Smooth muscle cell (in vitro differentiated cells): ENCODE measurements at regions not wholly inside any gene's neighbourhood (a gene's known extent, or its start where the extent isn't known, plus 50 kb on each side); places are given as distances from the start of the nearest gene placed in this dataset.

Experiments
- DNase-seq: peaks from one replicate; lab custom pipeline; 2025; ENCODE audit not compliant: unreplicated experiment; lab: John Stamatoyannopoulos, UW
- H2AFZ ChIP-seq: fragments of 200-600 bp; sonication (generic); 2 replicates; pipeline ENCODE4 v1.6.0; 2016; ENCODE audit warnings: antibody characterized with exemption, low read depth, mild to moderate bottlenecking
- H3F3A ChIP-seq: fragments of 200-600 bp; sonication (generic); 2 replicates; pipeline ENCODE4 v1.6.0; 2017; ENCODE audit warnings: antibody characterized with exemption, low read depth
- H3K27ac ChIP-seq: fragments of 200-600 bp; sonication (generic); 2 replicates; pipeline ENCODE4 v1.5.1; 2016; ENCODE audit warnings: low read depth, mild to moderate bottlenecking
- H3K27me3 ChIP-seq: fragments of 200-600 bp; sonication (generic); 2 replicates; pipeline ENCODE4 v1.6.1; 2016; ENCODE audit warnings: low read depth, mild to moderate bottlenecking
- H3K36me3 ChIP-seq: fragments of 200-600 bp; sonication (generic); 2 replicates; pipeline ENCODE4 v1.5.1; 2016; ENCODE audit warnings: low read depth
- H3K4me1 ChIP-seq: fragments of 200-600 bp; sonication (generic); 2 replicates; pipeline ENCODE4 v1.5.1; 2016; ENCODE audit warnings: low read depth
- H3K4me2 ChIP-seq: fragments of 200-600 bp; sonication (generic); 2 replicates; pipeline ENCODE4 v1.6.0; 2016; ENCODE audit warnings: mild to moderate bottlenecking
- H3K4me3 ChIP-seq: fragments of 200-600 bp; sonication (generic); 2 replicates; pipeline ENCODE4 v1.5.1; 2016; ENCODE audit warnings: mild to moderate bottlenecking
- H3K79me2 ChIP-seq: fragments of 200-600 bp; sonication (generic); 2 replicates; pipeline ENCODE4 v1.6.0; 2016; ENCODE audit warnings: low read depth, mild to moderate bottlenecking
- H3K9ac ChIP-seq: fragments of 200-600 bp; sonication (generic); 2 replicates; pipeline ENCODE4 v1.6.0; 2016; ENCODE audit warnings: low read depth
- H3K9me3 ChIP-seq: fragments of 200-600 bp; sonication (generic); replicated peaks from 2 replicates; pipeline ENCODE4 v1.5.1; 2016; ENCODE audit warnings: low read depth
- H4K20me1 ChIP-seq: fragments of 200-600 bp; sonication (generic); 2 replicates; pipeline ENCODE4 v1.6.0; 2016; ENCODE audit warnings: low read depth
- WGBS: methylation state at CpG from one replicate; pipeline ENCODE4 v1.1.7; 2016; ENCODE audit warnings: low lambda C conversion rate; 5-methylcytosine and 5-hydroxymethylcytosine counted together
- TF ChIP-seq, protein P1 (sequence below): fragments of 200-600 bp; sonication (generic); IDR thresholded peaks from 2 replicates; pipeline ENCODE4 v1.5.1; 2017; ENCODE audit warnings: borderline replicate concordance, mild to moderate bottlenecking, antibody characterized with exemption; ENCODE audit not compliant: insufficient read depth, poor library complexity, severe bottlenecking

DNA sequence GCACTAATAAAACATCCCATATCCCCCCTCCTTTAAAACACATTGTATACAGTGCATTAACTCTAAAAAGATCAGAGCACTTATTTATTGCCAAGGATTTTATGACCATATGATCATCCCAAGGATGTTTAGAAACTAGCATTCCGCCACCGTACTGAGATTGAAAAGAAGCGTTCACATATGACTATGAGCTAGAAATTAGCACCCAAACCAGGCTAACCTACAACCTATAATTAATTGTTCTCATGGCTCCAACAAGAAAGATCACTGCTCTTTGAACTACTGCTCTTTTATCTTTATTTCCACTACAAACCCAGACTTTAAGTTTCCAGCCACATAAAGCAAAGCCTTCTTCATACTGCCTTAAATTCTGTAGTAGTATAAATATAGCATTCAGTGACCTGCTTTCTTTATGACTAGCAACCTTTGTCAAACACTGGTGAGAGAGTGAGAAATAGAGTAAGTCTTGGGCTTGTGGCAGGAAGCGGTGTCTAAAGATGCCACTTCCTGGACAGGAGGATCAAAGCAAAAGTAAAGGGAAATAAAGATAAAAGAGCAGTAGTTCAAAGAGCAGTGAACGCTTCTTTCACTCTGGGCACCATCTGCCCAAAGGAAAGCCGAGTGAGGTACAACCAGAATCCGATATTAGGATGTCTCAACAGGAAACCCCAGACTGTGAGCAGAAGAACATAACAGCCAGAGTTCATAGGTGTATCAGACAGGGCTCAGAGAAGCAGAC is 151.1 kb upstream of the ERCC6L2 start:
- WGBS: 34% methylated on average over 7 of the region's 7 CpGs
- Histone ChIP-seq H3K36me3 (no peaks in the 10 kb centered on the region), H2AFZ (peak overlapping the region; percentile 61), H3K27me3 (no peaks in the 10 kb centered on the region), H3K4me2 (peak overlapping the region; percentile 40), H3F3A (no peaks in the 10 kb centered on the region), H3K27ac (no peak overlapping the region), H3K9ac (no peak overlapping the region), H3K4me3 (peak overlapping the region; percentile 10), H4K20me1 (no peaks in the 10 kb centered on the region), H3K4me1 (no peaks in the 10 kb centered on the region), H3K9me3 (no peaks in the 10 kb centered on the region), H3K79me2 (no peaks in the 10 kb centered on the region)
- TF ChIP-seq, protein P1, sequence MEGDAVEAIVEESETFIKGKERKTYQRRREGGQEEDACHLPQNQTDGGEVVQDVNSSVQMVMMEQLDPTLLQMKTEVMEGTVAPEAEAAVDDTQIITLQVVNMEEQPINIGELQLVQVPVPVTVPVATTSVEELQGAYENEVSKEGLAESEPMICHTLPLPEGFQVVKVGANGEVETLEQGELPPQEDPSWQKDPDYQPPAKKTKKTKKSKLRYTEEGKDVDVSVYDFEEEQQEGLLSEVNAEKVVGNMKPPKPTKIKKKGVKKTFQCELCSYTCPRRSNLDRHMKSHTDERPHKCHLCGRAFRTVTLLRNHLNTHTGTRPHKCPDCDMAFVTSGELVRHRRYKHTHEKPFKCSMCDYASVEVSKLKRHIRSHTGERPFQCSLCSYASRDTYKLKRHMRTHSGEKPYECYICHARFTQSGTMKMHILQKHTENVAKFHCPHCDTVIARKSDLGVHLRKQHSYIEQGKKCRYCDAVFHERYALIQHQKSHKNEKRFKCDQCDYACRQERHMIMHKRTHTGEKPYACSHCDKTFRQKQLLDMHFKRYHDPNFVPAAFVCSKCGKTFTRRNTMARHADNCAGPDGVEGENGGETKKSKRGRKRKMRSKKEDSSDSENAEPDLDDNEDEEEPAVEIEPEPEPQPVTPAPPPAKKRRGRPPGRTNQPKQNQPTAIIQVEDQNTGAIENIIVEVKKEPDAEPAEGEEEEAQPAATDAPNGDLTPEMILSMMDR: no peak
- DNase-seq: no peak

DNA sequence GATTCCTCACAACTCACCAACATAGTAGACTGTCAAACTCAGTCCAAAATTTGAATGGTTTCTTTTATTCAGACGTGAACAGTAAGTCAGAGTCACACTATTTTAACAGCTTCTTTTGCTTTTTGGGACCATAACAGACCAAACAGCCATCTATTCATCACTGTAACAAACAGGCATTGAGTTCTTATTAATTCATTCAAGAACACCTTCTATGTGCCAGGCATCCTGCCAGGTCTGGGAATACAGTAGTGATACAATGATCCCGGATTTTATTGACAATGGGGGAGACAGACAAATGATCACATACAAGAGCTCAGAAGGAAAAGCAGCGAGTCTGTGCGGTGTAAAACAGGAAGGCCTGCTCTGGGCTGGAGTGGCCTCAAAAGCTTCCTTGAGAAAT is 153.3 kb upstream of the ERCC6L2 start:
- Histone ChIP-seq H3F3A (no peaks in the 10 kb centered on the region), H3K9ac (no peak overlapping the region), H3K36me3 (no peaks in the 10 kb centered on the region), H3K27ac (no peak overlapping the region), H3K4me2 (no peak overlapping the region), H4K20me1 (no peaks in the 10 kb centered on the region), H3K79me2 (no peaks in the 10 kb centered on the region), H3K4me1 (no peaks in the 10 kb centered on the region), H3K27me3 (no peaks in the 10 kb centered on the region), H2AFZ (no peak overlapping the region), H3K4me3 (no peak overlapping the region), H3K9me3 (no peaks in the 10 kb centered on the region)
- no peak for DNase-seq
- 92% methylated on average over 4 of the region's 4 CpGs for WGBS
- TF ChIP-seq, protein P1: no peak

DNA sequence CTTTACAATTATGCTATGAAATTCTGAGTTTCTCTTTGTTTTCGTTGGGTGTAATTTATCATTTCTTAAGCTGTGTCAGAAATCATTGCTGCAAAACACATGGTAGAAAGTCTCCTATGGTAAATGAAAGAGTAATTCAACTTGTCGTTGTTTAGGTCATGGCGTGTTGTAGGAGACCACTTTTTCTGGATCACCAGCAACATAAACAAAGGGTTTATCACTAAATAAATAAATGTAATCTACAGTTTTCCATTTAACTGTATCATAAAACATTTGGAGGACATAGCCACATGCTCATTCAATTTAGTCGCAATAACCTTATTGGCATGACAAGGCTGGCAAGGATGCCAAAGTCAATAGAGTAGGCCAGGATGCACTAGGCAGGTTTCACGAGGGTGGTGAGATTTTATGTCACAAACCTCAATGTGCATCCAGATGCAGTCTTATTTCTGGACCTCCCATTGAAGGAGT is 154.4 kb upstream of the ERCC6L2 start:
- H3K4me2 ChIP-seq: no peak overlapping the region
- no peaks in the 10 kb centered on the region for H3K27me3 ChIP-seq
- no peaks in the 10 kb centered on the region for H4K20me1 ChIP-seq
- H3K36me3 ChIP-seq: no peaks in the 10 kb centered on the region
- no peak overlapping the region for H3K27ac ChIP-seq
- no peaks in the 10 kb centered on the region for H3F3A ChIP-seq
- H3K9ac ChIP-seq: no peak overlapping the region
- no peaks in the 10 kb centered on the region for H3K4me1 ChIP-seq
- WGBS: 95% methylated on average over 5 of the region's 5 CpGs
- no peak overlapping the region for H3K4me3 ChIP-seq
- no peaks in the 10 kb centered on the region for H3K79me2 ChIP-seq
- no peaks in the 10 kb centered on the region for H3K9me3 ChIP-seq
- no peak overlapping the region for H2AFZ ChIP-seq
- no peak for DNase-seq
- TF ChIP-seq, protein P1: no peak

DNA sequence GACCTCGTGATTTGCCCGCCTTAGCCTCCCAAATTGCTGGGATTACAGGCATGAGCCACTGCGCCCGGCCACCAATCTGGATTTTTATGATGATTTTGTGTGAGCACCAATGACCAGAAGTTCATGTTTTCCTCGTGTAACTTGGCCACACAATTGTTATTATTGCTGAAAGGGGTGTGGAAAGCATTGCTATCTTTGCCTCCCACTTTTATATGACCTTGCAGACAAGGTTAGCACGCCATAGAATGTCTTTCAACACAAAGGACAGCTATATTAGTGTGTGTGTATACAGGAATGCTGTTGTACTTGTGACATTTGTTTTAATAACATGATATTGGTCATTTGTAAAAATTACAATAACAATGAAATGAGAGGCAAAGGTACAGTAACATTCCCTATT is 155.0 kb upstream of the ERCC6L2 start:
- no peaks in the 10 kb centered on the region for H3K9me3 ChIP-seq
- no peak overlapping the region for H3K9ac ChIP-seq
- H3K36me3 ChIP-seq: no peaks in the 10 kb centered on the region
- no peaks in the 10 kb centered on the region for H3K4me1 ChIP-seq
- H3K27ac ChIP-seq: no peak overlapping the region
- no peak overlapping the region for H2AFZ ChIP-seq
- no peak overlapping the region for H3K4me3 ChIP-seq
- TF ChIP-seq, protein P1: no peak
- DNase-seq: no peak
- 98% methylated on average over 6 of the region's 6 CpGs for WGBS
- H4K20me1 ChIP-seq: no peaks in the 10 kb centered on the region
- H3F3A ChIP-seq: no peaks in the 10 kb centered on the region
- H3K79me2 ChIP-seq: no peaks in the 10 kb centered on the region
- H3K27me3 ChIP-seq: no peaks in the 10 kb centered on the region
- H3K4me2 ChIP-seq: no peak overlapping the region
